ENCODE measurements at regions not wholly inside any gene's neighbourhood (a gene's known extent, or its start where the extent isn't known, plus 50 kb on each side); places are given as distances from the start of the nearest gene placed in this dataset.

DNA sequence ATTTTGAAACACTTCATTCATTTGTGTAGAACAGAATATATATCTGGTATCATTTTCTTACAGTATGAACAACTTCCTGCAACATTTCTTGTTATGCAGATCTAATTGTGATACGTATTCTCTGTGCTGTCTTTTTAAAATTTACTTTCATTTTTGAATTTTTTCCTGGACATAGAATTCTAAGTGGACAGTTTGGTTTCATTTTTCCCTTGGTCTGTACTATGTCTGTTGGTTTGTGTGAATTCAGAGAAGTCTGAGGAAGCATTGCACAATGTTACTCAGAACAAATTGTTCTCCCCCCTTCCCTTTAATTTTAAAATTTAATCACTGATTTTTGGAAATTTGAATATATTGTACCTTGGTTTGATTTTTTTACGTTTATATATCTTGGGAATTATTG is 352.5 kb upstream of the PCDH20 start:
- ATAC-seq (no peak), DNase-seq (ENCODE audit: low spot score) (no peak)
- Histone ChIP-seq H3K4me2 (no peak overlapping the region), H3K4me1 (ENCODE audit: insufficient read depth) (no peaks in the 10 kb centered on the region), H3K4me3 (no peak overlapping the region), H3K27me3 (ENCODE audit: insufficient read depth) (no peaks in the 10 kb centered on the region), H3K79me2 (replicated peaks; ENCODE audit: insufficient read depth) (no peaks in the 10 kb centered on the region), H3K9me2 (ENCODE audit: insufficient read depth) (no peaks in the 10 kb centered on the region), H4K20me1 (replicated peaks; ENCODE audit: insufficient read depth) (no peaks in the 10 kb centered on the region), H3F3A (replicated peaks; ENCODE audit: low read depth) (no peaks in the 10 kb centered on the region), H2AFZ (no peak overlapping the region), H3K36me3 (ENCODE audit: insufficient read depth) (no peaks in the 10 kb centered on the region), H3K27ac (ENCODE audit: low read depth) (no peak overlapping the region)
- Mint-ChIP-seq H3K27me3 (ENCODE audit: insufficient read depth, low read depth, poor library complexity) (no peaks in the 10 kb centered on the region), H3K4me1 (no peaks in the 10 kb centered on the region), H3K36me3 (ENCODE audit: low read depth) (no peaks in the 10 kb centered on the region), H3K9me3 (no peaks in the 10 kb centered on the region), H3K4me3 (no peak overlapping the region), H3K27ac (no peak overlapping the region)
- TF ChIP-seq ZNF331 (CRISPR knock-in tag; IDR thresholded peaks at IDR 0.05; ENCODE audit: low read depth) = no peak
- TF ChIP-seq EZH2 (IDR thresholded peaks at IDR 0.05; ENCODE audit: low read depth, unreplicated experiment) = no peak
- TF ChIP-seq, protein P1, sequence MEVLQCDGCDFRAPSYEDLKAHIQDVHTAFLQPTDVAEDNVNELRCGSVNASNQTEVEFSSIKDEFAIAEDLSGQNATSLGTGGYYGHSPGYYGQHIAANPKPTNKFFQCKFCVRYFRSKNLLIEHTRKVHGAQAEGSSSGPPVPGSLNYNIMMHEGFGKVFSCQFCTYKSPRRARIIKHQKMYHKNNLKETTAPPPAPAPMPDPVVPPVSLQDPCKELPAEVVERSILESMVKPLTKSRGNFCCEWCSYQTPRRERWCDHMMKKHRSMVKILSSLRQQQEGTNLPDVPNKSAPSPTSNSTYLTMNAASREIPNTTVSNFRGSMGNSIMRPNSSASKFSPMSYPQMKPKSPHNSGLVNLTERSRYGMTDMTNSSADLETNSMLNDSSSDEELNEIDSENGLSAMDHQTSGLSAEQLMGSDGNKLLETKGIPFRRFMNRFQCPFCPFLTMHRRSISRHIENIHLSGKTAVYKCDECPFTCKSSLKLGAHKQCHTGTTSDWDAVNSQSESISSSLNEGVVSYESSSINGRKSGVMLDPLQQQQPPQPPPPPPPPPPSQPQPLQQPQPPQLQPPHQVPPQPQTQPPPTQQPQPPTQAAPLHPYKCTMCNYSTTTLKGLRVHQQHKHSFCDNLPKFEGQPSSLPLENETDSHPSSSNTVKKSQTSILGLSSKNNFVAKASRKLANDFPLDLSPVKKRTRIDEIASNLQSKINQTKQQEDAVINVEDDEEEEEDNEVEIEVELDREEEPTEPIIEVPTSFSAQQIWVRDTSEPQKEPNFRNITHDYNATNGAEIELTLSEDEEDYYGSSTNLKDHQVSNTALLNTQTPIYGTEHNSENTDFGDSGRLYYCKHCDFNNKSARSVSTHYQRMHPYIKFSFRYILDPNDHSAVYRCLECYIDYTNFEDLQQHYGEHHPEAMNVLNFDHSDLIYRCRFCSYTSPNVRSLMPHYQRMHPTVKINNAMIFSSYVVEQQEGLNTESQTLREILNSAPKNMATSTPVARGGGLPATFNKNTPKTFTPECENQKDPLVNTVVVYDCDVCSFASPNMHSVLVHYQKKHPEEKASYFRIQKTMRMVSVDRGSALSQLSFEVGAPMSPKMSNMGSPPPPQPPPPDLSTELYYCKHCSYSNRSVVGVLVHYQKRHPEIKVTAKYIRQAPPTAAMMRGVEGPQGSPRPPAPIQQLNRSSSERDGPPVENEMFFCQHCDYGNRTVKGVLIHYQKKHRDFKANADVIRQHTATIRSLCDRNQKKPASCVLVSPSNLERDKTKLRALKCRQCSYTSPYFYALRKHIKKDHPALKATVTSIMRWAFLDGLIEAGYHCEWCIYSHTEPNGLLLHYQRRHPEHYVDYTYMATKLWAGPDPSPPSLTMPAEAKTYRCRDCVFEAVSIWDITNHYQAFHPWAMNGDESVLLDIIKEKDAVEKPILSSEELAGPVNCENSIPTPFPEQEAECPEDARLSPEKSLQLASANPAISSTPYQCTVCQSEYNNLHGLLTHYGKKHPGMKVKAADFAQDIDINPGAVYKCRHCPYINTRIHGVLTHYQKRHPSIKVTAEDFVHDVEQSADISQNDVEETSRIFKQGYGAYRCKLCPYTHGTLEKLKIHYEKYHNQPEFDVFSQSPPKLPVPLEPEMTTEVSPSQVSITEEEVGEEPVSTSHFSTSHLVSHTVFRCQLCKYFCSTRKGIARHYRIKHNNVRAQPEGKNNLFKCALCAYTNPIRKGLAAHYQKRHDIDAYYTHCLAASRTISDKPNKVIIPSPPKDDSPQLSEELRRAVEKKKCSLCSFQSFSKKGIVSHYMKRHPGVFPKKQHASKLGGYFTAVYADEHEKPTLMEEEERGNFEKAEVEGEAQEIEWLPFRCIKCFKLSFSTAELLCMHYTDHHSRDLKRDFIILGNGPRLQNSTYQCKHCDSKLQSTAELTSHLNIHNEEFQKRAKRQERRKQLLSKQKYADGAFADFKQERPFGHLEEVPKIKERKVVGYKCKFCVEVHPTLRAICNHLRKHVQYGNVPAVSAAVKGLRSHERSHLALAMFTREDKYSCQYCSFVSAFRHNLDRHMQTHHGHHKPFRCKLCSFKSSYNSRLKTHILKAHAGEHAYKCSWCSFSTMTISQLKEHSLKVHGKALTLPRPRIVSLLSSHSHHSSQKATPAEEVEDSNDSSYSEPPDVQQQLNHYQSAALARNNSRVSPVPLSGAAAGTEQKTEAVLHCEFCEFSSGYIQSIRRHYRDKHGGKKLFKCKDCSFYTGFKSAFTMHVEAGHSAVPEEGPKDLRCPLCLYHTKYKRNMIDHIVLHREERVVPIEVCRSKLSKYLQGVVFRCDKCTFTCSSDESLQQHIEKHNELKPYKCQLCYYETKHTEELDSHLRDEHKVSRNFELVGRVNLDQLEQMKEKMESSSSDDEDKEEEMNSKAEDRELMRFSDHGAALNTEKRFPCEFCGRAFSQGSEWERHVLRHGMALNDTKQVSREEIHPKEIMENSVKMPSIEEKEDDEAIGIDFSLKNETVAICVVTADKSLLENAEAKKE (CRISPR knock-in tag; IDR thresholded peaks at IDR 0.05) = no peak
- TF ChIP-seq JUNB (IDR thresholded peaks at IDR 0.05; ENCODE audit: unreplicated experiment) = no peak
- TF ChIP-seq, protein P2, sequence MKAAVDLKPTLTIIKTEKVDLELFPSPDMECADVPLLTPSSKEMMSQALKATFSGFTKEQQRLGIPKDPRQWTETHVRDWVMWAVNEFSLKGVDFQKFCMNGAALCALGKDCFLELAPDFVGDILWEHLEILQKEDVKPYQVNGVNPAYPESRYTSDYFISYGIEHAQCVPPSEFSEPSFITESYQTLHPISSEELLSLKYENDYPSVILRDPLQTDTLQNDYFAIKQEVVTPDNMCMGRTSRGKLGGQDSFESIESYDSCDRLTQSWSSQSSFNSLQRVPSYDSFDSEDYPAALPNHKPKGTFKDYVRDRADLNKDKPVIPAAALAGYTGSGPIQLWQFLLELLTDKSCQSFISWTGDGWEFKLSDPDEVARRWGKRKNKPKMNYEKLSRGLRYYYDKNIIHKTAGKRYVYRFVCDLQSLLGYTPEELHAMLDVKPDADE (IDR thresholded peaks at IDR 0.05) = no peak
- TF ChIP-seq CREB1 (CRISPR knock-in tag; IDR thresholded peaks at IDR 0.05; ENCODE audit: low read depth) = no peak
- TF ChIP-seq NANOG (IDR thresholded peaks at IDR 0.05; ENCODE audit: borderline replicate concordance) = no peak
- TF ChIP-seq, protein P3, sequence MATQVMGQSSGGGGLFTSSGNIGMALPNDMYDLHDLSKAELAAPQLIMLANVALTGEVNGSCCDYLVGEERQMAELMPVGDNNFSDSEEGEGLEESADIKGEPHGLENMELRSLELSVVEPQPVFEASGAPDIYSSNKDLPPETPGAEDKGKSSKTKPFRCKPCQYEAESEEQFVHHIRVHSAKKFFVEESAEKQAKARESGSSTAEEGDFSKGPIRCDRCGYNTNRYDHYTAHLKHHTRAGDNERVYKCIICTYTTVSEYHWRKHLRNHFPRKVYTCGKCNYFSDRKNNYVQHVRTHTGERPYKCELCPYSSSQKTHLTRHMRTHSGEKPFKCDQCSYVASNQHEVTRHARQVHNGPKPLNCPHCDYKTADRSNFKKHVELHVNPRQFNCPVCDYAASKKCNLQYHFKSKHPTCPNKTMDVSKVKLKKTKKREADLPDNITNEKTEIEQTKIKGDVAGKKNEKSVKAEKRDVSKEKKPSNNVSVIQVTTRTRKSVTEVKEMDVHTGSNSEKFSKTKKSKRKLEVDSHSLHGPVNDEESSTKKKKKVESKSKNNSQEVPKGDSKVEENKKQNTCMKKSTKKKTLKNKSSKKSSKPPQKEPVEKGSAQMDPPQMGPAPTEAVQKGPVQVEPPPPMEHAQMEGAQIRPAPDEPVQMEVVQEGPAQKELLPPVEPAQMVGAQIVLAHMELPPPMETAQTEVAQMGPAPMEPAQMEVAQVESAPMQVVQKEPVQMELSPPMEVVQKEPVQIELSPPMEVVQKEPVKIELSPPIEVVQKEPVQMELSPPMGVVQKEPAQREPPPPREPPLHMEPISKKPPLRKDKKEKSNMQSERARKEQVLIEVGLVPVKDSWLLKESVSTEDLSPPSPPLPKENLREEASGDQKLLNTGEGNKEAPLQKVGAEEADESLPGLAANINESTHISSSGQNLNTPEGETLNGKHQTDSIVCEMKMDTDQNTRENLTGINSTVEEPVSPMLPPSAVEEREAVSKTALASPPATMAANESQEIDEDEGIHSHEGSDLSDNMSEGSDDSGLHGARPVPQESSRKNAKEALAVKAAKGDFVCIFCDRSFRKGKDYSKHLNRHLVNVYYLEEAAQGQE (IDR thresholded peaks at IDR 0.05; ENCODE audit: unreplicated experiment) = no peak
- no peak for TF ChIP-seq POLR2AphosphoS5 (IDR thresholded peaks at IDR 0.05; ENCODE audit: low read depth)

Measured in GM23338 (cell line).